ENCODE measurements at regions not wholly inside any gene's neighbourhood (a gene's known extent, or its start where the extent isn't known, plus 50 kb on each side); places are given as distances from the start of the nearest gene placed in this dataset.

- Histone ChIP-seq H3K9me3 (ENCODE audit: control insufficient read depth, low read length) (no peaks in the 10 kb centered on the region), H3K27me3 (replicated peaks; ENCODE audit: control insufficient read depth, insufficient read depth, low read length) (no peaks in the 10 kb centered on the region), H3K4me1 (ENCODE audit: control insufficient read depth, insufficient read depth, low read length) (peaks cover 38% of the 10 kb centered on the region), H3K36me3 (ENCODE audit: control insufficient read depth, insufficient read depth, low read length, severe bottlenecking) (peaks cover 54% of the 10 kb centered on the region), H3K4me3 (ENCODE audit: low read length) (peak overlapping the region; percentile 64), H3K9ac (ENCODE audit: low read length) (peak overlapping the region; percentile 4)
- peak; percentile 69 for DNase-seq (ENCODE audit: low read depth)
Observed at GRCh38 chr9:110115341-110115820, 92.6 kb downstream of the C9orf152 start.

GRCh38 chr9:110115826-110116542, 92.0 kb downstream of the C9orf152 start:
- peaks cover 52% of the 10 kb centered on the region for H3K36me3 ChIP-seq (ENCODE audit: control insufficient read depth, insufficient read depth, low read length, severe bottlenecking)
- H3K27me3 ChIP-seq (replicated peaks; ENCODE audit: control insufficient read depth, insufficient read depth, low read length): no peaks in the 10 kb centered on the region
- H3K9ac ChIP-seq (ENCODE audit: low read length): peak overlapping the region; percentile 4
- H3K4me3 ChIP-seq (ENCODE audit: low read length): peak overlapping the region; percentile 64
- peak; percentile 92 for DNase-seq (ENCODE audit: low read depth)
- H3K9me3 ChIP-seq (ENCODE audit: control insufficient read depth, low read length): no peaks in the 10 kb centered on the region
- H3K4me1 ChIP-seq (ENCODE audit: control insufficient read depth, insufficient read depth, low read length): peaks cover 38% of the 10 kb centered on the region

GRCh38 chr9:110116543-110116885, 91.4 kb downstream of the C9orf152 start:
- peaks cover 38% of the 10 kb centered on the region for H3K4me1 ChIP-seq (ENCODE audit: control insufficient read depth, insufficient read depth, low read length)

GRCh38 chr9:110121170-110121569, 86.8 kb downstream of the C9orf152 start:
- no peaks in the 10 kb centered on the region for H3K9me3 ChIP-seq (ENCODE audit: control insufficient read depth, low read length)
- H3K4me1 ChIP-seq (ENCODE audit: control insufficient read depth, insufficient read depth, low read length): peaks cover 58% of the 10 kb centered on the region
- peaks cover 44% of the 10 kb centered on the region for H3K36me3 ChIP-seq (ENCODE audit: control insufficient read depth, insufficient read depth, low read length, severe bottlenecking)
- no peak overlapping the region for H3K4me3 ChIP-seq (ENCODE audit: low read length)
- H3K27me3 ChIP-seq (replicated peaks; ENCODE audit: control insufficient read depth, insufficient read depth, low read length): no peaks in the 10 kb centered on the region
- DNase-seq (ENCODE audit: low read depth): no peak
- no peak overlapping the region for H3K9ac ChIP-seq (ENCODE audit: low read length)

More at GRCh38 chr9:110116543-110116885, 91.4 kb downstream of the C9orf152 start:
- peak; percentile 87 for DNase-seq (ENCODE audit: low read depth)
- no peaks in the 10 kb centered on the region for H3K27me3 ChIP-seq (replicated peaks; ENCODE audit: control insufficient read depth, insufficient read depth, low read length)
- peak overlapping the region; percentile 64 for H3K4me3 ChIP-seq (ENCODE audit: low read length)
- no peaks in the 10 kb centered on the region for H3K9me3 ChIP-seq (ENCODE audit: control insufficient read depth, low read length)
- H3K9ac ChIP-seq (ENCODE audit: low read length): peak overlapping the region; percentile 39
- peaks cover 54% of the 10 kb centered on the region for H3K36me3 ChIP-seq (ENCODE audit: control insufficient read depth, insufficient read depth, low read length, severe bottlenecking)

- H3K9me3 ChIP-seq (ENCODE audit: control insufficient read depth, low read length): no peaks in the 10 kb centered on the region
- DNase-seq (ENCODE audit: low read depth): peak; percentile 74
- no peak overlapping the region for H3K4me3 ChIP-seq (ENCODE audit: low read length)
- H3K4me1 ChIP-seq (ENCODE audit: control insufficient read depth, insufficient read depth, low read length): peaks cover 64% of the 10 kb centered on the region
- no peaks in the 10 kb centered on the region for H3K27me3 ChIP-seq (replicated peaks; ENCODE audit: control insufficient read depth, insufficient read depth, low read length)
- peaks cover 36% of the 10 kb centered on the region for H3K36me3 ChIP-seq (ENCODE audit: control insufficient read depth, insufficient read depth, low read length, severe bottlenecking)
- no peak overlapping the region for H3K9ac ChIP-seq (ENCODE audit: low read length)
Observed at GRCh38 chr9:110123341-110124095, 84.4 kb downstream of the C9orf152 start.

GRCh38 chr9:110124439-110124838, 83.5 kb downstream of the C9orf152 start:
- peaks cover 30% of the 10 kb centered on the region for H3K36me3 ChIP-seq (ENCODE audit: control insufficient read depth, insufficient read depth, low read length, severe bottlenecking)
- H3K27me3 ChIP-seq (replicated peaks; ENCODE audit: control insufficient read depth, insufficient read depth, low read length): no peaks in the 10 kb centered on the region
- no peak overlapping the region for H3K9ac ChIP-seq (ENCODE audit: low read length)
- H3K4me1 ChIP-seq (ENCODE audit: control insufficient read depth, insufficient read depth, low read length): peaks cover 71% of the 10 kb centered on the region
- DNase-seq (ENCODE audit: low read depth): no peak
- H3K4me3 ChIP-seq (ENCODE audit: low read length): no peak overlapping the region
- H3K9me3 ChIP-seq (ENCODE audit: control insufficient read depth, low read length): no peaks in the 10 kb centered on the region

- Histone ChIP-seq H3K4me1 (ENCODE audit: control insufficient read depth, insufficient read depth, low read length) (peaks cover 79% of the 10 kb centered on the region), H3K4me3 (ENCODE audit: low read length) (peak overlapping the region; percentile 54), H3K9ac (ENCODE audit: low read length) (peak overlapping the region; percentile 65)
Observed at GRCh38 chr9:110125207-110125751, 82.7 kb downstream of the C9orf152 start.

GRCh38 chr9:110125763-110126351, 82.1 kb downstream of the C9orf152 start:
- peaks cover 21% of the 10 kb centered on the region for H3K36me3 ChIP-seq (ENCODE audit: control insufficient read depth, insufficient read depth, low read length, severe bottlenecking)
- H3K9me3 ChIP-seq (ENCODE audit: control insufficient read depth, low read length): no peaks in the 10 kb centered on the region
- H3K4me1 ChIP-seq (ENCODE audit: control insufficient read depth, insufficient read depth, low read length): peaks cover 85% of the 10 kb centered on the region
- DNase-seq (ENCODE audit: low read depth): no peak
- peak overlapping the region; percentile 65 for H3K9ac ChIP-seq (ENCODE audit: low read length)
- H3K27me3 ChIP-seq (replicated peaks; ENCODE audit: control insufficient read depth, insufficient read depth, low read length): no peaks in the 10 kb centered on the region
- peak overlapping the region; percentile 54 for H3K4me3 ChIP-seq (ENCODE audit: low read length)

More at GRCh38 chr9:110125207-110125751, 82.7 kb downstream of the C9orf152 start:
- DNase-seq (ENCODE audit: low read depth): peak; percentile 95
- Histone ChIP-seq H3K9me3 (ENCODE audit: control insufficient read depth, low read length) (no peaks in the 10 kb centered on the region), H3K27me3 (replicated peaks; ENCODE audit: control insufficient read depth, insufficient read depth, low read length) (no peaks in the 10 kb centered on the region), H3K36me3 (ENCODE audit: control insufficient read depth, insufficient read depth, low read length, severe bottlenecking) (peaks cover 21% of the 10 kb centered on the region)

- Histone ChIP-seq H3K4me1 (ENCODE audit: control insufficient read depth, insufficient read depth, low read length) (peaks cover 86% of the 10 kb centered on the region), H3K9me3 (ENCODE audit: control insufficient read depth, low read length) (no peaks in the 10 kb centered on the region)
- no peak for DNase-seq (ENCODE audit: low read depth)
Observed at GRCh38 chr9:110126499-110126941, 81.4 kb downstream of the C9orf152 start.

GRCh38 chr9:110126986-110127864, 80.7 kb downstream of the C9orf152 start:
- Histone ChIP-seq H3K4me1 (ENCODE audit: control insufficient read depth, insufficient read depth, low read length) (peaks cover 86% of the 10 kb centered on the region), H3K9ac (ENCODE audit: low read length) (peak overlapping the region; percentile 65), H3K27me3 (replicated peaks; ENCODE audit: control insufficient read depth, insufficient read depth, low read length) (no peaks in the 10 kb centered on the region), H3K4me3 (ENCODE audit: low read length) (peak overlapping the region; percentile 54), H3K36me3 (ENCODE audit: control insufficient read depth, insufficient read depth, low read length, severe bottlenecking) (peaks cover 9% of the 10 kb centered on the region), H3K9me3 (ENCODE audit: control insufficient read depth, low read length) (no peaks in the 10 kb centered on the region)
- DNase-seq (ENCODE audit: low read depth): no peak

More at GRCh38 chr9:110126499-110126941, 81.4 kb downstream of the C9orf152 start:
- H3K9ac ChIP-seq (ENCODE audit: low read length): peak overlapping the region; percentile 65
- H3K27me3 ChIP-seq (replicated peaks; ENCODE audit: control insufficient read depth, insufficient read depth, low read length): no peaks in the 10 kb centered on the region
- peaks cover 16% of the 10 kb centered on the region for H3K36me3 ChIP-seq (ENCODE audit: control insufficient read depth, insufficient read depth, low read length, severe bottlenecking)
- H3K4me3 ChIP-seq (ENCODE audit: low read length): peak overlapping the region; percentile 54
